ENCODE measurements at regions not wholly inside any gene's neighbourhood (a gene's known extent, or its start where the extent isn't known, plus 50 kb on each side); places are given as distances from the start of the nearest gene placed in this dataset.

- no peak for DNase-seq (ENCODE audit: low read depth in 3 of 3)
Observed at GRCh38 chr12:27382924-27383323, 50.3 kb downstream of the BMAL2 start.

GRCh38 chr12:27383429-27384260, 51.0 kb downstream of the BMAL2 start:
- peak; percentile 27 to 38 (median 35) for DNase-seq (ENCODE audit: low read depth in 3 of 3)

GRCh38 chr12:27384261-27384590, 51.6 kb downstream of the BMAL2 start:
- no peak for DNase-seq (ENCODE audit: low read depth in 3 of 3)

GRCh38 chr12:27385766-27386564, 53.3 kb downstream of the BMAL2 start:
- DNase-seq (ENCODE audit: low read depth in 3 of 3): no peak

GRCh38 chr12:27387473-27387872, 54.8 kb downstream of the BMAL2 start:
- no peak for DNase-seq (ENCODE audit: low read depth in 3 of 3)

GRCh38 chr12:27388650-27389049, 56.0 kb downstream of the BMAL2 start:
- DNase-seq (ENCODE audit: low read depth in 3 of 3): no peak

- DNase-seq (ENCODE audit: low read depth in 3 of 3): no peak
Observed at GRCh38 chr12:27394676-27395075, 51.9 kb upstream of the SMCO2 start.

GRCh38 chr12:27396216-27396815, 50.2 kb upstream of the SMCO2 start:
- no peak for DNase-seq (ENCODE audit: low read depth in 3 of 3)

Measured in stimulated activated CD4-positive, alpha-beta T cell treated with anti-CD3 and anti-CD28 coated beads, TNF-alpha, amount 100 ng/mL, for 4 hours (primary cell).